Choroid plexus epithelial cell (primary cell): ENCODE measurements at regions not wholly inside any gene's neighbourhood (a gene's known extent, or its start where the extent isn't known, plus 50 kb on each side); places are given as distances from the start of the nearest gene placed in this dataset.

Experiments used
- DNase-seq: peaks from one replicate; pipeline ENCODE4 v3.0.0-alpha.2; 2010; ENCODE audit warnings: low read depth
- H3K4me3 ChIP-seq: 2 replicates; pipeline ENCODE4 v1.5.1; 2011; ENCODE audit warnings: low read depth, mild to moderate bottlenecking, control low read depth, low read length, moderate library complexity
- CTCF ChIP-seq: conservative IDR thresholded peaks from 2 replicates; pipeline ENCODE4 v1.5.1; 2011; ENCODE audit warnings: low read depth, mild to moderate bottlenecking, control low read depth, inconsistent platforms, low read length, moderate library complexity

GRCh38 chr6:26149240-26149639, 62.0 kb downstream of the HFE start:
- TF ChIP-seq CTCF, result no peak
- no peak overlapping the region for H3K4me3 ChIP-seq
- DNase-seq, result no peak

DNA sequence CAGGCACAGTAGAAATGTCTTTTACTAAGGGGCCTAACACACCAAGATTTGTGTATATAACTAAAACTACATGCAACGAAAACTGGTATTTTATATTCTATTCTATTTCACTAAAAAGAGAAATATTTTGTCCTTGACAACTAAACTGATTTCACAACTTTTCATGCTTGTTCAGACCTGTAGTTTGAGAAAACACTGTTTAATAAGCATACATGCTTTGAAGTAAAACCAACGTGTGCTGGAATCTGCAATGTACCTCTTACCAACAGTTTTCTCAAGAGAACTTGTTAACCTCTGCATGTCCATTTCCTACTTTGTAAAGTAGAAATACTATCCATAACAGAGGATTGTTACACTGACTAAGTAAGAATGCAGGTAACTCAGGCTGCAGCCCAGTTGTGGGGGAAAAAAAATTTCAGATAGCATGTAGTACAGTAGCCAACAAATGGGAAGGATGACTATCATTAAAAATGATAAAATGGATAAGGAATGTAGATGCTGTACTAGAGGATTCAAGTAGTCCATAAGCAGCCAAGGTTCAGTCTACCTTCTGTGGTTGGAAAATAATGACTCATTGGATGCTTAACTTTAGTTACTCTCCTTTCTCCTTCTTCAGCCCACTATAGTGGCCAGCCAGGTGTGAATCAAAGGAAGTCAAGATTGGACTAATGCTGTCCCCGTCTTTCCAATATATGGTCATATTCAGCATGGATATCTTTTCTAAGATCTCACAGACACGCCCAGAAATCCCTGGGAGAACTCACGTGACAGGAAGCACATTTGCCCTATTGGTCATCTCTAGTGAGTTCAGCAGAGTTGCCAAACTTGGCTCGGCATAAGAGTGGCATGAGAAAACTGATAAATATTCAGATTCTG, 65.2 kb downstream of the HFE start:
- no peak for DNase-seq
- no peak overlapping the region for H3K4me3 ChIP-seq
- no peak for TF ChIP-seq CTCF

- no peak for DNase-seq
- peak overlapping the region; percentile 77 for H3K4me3 ChIP-seq
- no peak for TF ChIP-seq CTCF
Measured at GRCh38 chr6:26155061-26155930, 68.1 kb downstream of the HFE start.

- no peak for TF ChIP-seq CTCF
- peak overlapping the region; percentile 77 for H3K4me3 ChIP-seq
- DNase-seq, result peak; percentile 94
Measured at GRCh38 chr6:26156105-26156849, 69.0 kb downstream of the HFE start.

- TF ChIP-seq CTCF, result no peak
- DNase-seq, result peak; percentile 56
- H3K4me3 ChIP-seq, result peak overlapping the region; percentile 77
Measured at GRCh38 chr6:26156850-26157250, 69.6 kb downstream of the HFE start.

GRCh38 chr6:26157251-26158075, 70.2 kb downstream of the HFE start:
- no peak for TF ChIP-seq CTCF
- H3K4me3 ChIP-seq, result peak overlapping the region; percentile 77
- peak; percentile 99 for DNase-seq
